ENCODE measurements at regions not wholly inside any gene's neighbourhood (a gene's known extent, or its start where the extent isn't known, plus 50 kb on each side); places are given as distances from the start of the nearest gene placed in this dataset.
A peak's percentile ranks its signal among the peaks of the same experiment; 100 is the strongest.

GRCh38 chr6:96743496-96743895, 93.8 kb downstream of the GPR63 start:
- H3K27me3 ChIP-seq: no peaks in the 10 kb centered on the region
- no peak overlapping the region for H3K9ac ChIP-seq
- TF ChIP-seq Cebpa-rat (IDR thresholded peaks at IDR 0.05): no peak
- H3K4me3 ChIP-seq: no peak overlapping the region
- H3K9me3 ChIP-seq: no peaks in the 10 kb centered on the region
- H3K27ac ChIP-seq: no peak overlapping the region
- H3K4me2 ChIP-seq: no peak overlapping the region
- H3K36me3 ChIP-seq: no peaks in the 10 kb centered on the region
- no peaks in the 10 kb centered on the region for H3K4me1 ChIP-seq
- H4K20me1 ChIP-seq: no peaks in the 10 kb centered on the region

GRCh38 chr6:96742702-96743101, 94.6 kb downstream of the GPR63 start:
- Histone ChIP-seq H3K27ac (no peak overlapping the region), H3K27me3 (no peaks in the 10 kb centered on the region), H4K20me1 (no peaks in the 10 kb centered on the region), H3K4me1 (no peaks in the 10 kb centered on the region), H3K9ac (no peak overlapping the region), H3K9me3 (no peaks in the 10 kb centered on the region), H3K4me3 (no peak overlapping the region), H3K4me2 (no peak overlapping the region), H3K36me3 (no peaks in the 10 kb centered on the region)
- TF ChIP-seq Cebpa-rat (IDR thresholded peaks at IDR 0.05): no peak

GRCh38 chr6:96735332-96735731, 101.9 kb downstream of the GPR63 start:
- no peaks in the 10 kb centered on the region for H3K9me3 ChIP-seq
- no peaks in the 10 kb centered on the region for H3K36me3 ChIP-seq

GRCh38 chr6:96727144-96727543, 110.1 kb downstream of the GPR63 start:
- Histone ChIP-seq H3K36me3 (no peaks in the 10 kb centered on the region), H3K9me3 (no peaks in the 10 kb centered on the region), H3K9ac (no peak overlapping the region)

More at GRCh38 chr6:96735332-96735731, 101.9 kb downstream of the GPR63 start:
- no peak overlapping the region for H3K9ac ChIP-seq
- no peaks in the 10 kb centered on the region for H4K20me1 ChIP-seq
- no peak overlapping the region for H3K27ac ChIP-seq
- H3K27me3 ChIP-seq: no peaks in the 10 kb centered on the region
- no peak for TF ChIP-seq Cebpa-rat (IDR thresholded peaks at IDR 0.05)
- peak overlapping the region; percentile 47 for H3K4me2 ChIP-seq
- H3K4me3 ChIP-seq: no peak overlapping the region
- H3K4me1 ChIP-seq: peaks cover 18% of the 10 kb centered on the region

GRCh38 chr6:96725296-96725695, 112.0 kb downstream of the GPR63 start:
- no peaks in the 10 kb centered on the region for H4K20me1 ChIP-seq
- no peak for TF ChIP-seq Cebpa-rat (IDR thresholded peaks at IDR 0.05)
- no peak overlapping the region for H3K4me3 ChIP-seq

More at GRCh38 chr6:96727144-96727543, 110.1 kb downstream of the GPR63 start:
- H3K27me3 ChIP-seq: no peaks in the 10 kb centered on the region
- no peak overlapping the region for H3K4me3 ChIP-seq
- no peak for TF ChIP-seq Cebpa-rat (IDR thresholded peaks at IDR 0.05)
- H3K27ac ChIP-seq: no peak overlapping the region
- H4K20me1 ChIP-seq: no peaks in the 10 kb centered on the region
- H3K4me1 ChIP-seq: no peaks in the 10 kb centered on the region
- H3K4me2 ChIP-seq: no peak overlapping the region

DNA sequence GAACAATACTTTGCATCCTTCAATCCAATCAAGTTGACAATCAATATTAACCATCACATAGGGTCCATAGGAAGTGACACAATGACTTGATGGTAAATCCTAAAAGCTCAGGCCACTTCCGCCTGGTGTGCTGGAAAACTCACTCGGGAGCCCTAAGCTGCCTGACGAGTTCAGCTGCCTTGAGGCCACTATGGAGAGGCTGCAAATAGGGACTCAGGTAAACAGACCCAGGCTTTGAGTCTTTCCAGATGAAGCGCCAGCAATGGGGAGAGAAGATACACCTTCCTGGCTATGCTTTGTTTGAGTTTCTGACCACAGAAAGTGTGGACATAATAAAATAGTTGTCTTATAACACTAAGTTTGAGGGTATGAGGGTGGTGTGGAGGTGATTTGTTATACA, 112.6 kb downstream of the GPR63 start:
- Histone ChIP-seq H3K27ac (no peak overlapping the region), H3K4me2 (no peak overlapping the region), H3K27me3 (no peaks in the 10 kb centered on the region), H3K9ac (no peak overlapping the region), H3K36me3 (no peaks in the 10 kb centered on the region), H3K4me1 (no peaks in the 10 kb centered on the region), H4K20me1 (no peaks in the 10 kb centered on the region), H3K4me3 (no peak overlapping the region), H3K9me3 (no peaks in the 10 kb centered on the region)
- TF ChIP-seq Cebpa-rat (IDR thresholded peaks at IDR 0.05): no peak

More at GRCh38 chr6:96725296-96725695, 112.0 kb downstream of the GPR63 start:
- Histone ChIP-seq H3K4me1 (no peaks in the 10 kb centered on the region), H3K9me3 (no peaks in the 10 kb centered on the region), H3K27me3 (no peaks in the 10 kb centered on the region), H3K27ac (no peak overlapping the region), H3K9ac (no peak overlapping the region), H3K4me2 (no peak overlapping the region), H3K36me3 (no peaks in the 10 kb centered on the region)

- Histone ChIP-seq H3K27me3 (no peaks in the 10 kb centered on the region), H3K9ac (no peak overlapping the region), H3K4me3 (no peak overlapping the region), H3K4me2 (no peak overlapping the region), H3K36me3 (no peaks in the 10 kb centered on the region), H4K20me1 (no peaks in the 10 kb centered on the region), H3K9me3 (no peaks in the 10 kb centered on the region), H3K27ac (no peak overlapping the region), H3K4me1 (no peaks in the 10 kb centered on the region)
- no peak for TF ChIP-seq Cebpa-rat (IDR thresholded peaks at IDR 0.05)
Observed at GRCh38 chr6:96723362-96723761, 113.9 kb downstream of the GPR63 start.

DNA sequence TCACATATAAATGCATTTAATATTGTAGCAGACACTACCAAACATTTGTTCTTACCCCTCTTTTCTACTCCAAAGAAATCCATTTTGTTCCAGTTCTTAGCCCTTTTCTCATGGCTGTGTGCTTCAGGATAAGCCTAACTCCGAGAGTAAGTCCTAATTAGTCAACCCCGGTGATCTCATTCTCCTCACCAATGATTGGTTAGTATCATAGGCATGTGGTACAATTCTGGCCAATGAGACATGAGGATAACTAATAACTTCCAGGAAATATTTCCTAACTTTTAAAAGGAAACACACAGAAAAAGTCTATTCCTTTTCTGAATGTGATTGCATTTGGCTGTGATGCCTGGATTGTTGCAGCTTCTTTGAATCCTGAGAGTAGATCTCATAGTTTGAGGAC, 116.0 kb downstream of the GPR63 start:
- TF ChIP-seq Cebpa-rat (IDR thresholded peaks at IDR 0.05): no peak
- Histone ChIP-seq H4K20me1 (no peaks in the 10 kb centered on the region), H3K9me3 (no peaks in the 10 kb centered on the region), H3K27ac (no peak overlapping the region), H3K4me3 (no peak overlapping the region), H3K9ac (no peak overlapping the region), H3K4me1 (no peaks in the 10 kb centered on the region), H3K27me3 (no peaks in the 10 kb centered on the region), H3K36me3 (no peaks in the 10 kb centered on the region), H3K4me2 (no peak overlapping the region)

- Histone ChIP-seq H3K9me3 (no peaks in the 10 kb centered on the region), H3K27ac (no peak overlapping the region), H4K20me1 (no peaks in the 10 kb centered on the region), H3K4me3 (no peak overlapping the region), H3K27me3 (no peaks in the 10 kb centered on the region), H3K4me2 (no peak overlapping the region), H3K36me3 (no peaks in the 10 kb centered on the region), H3K9ac (no peak overlapping the region), H3K4me1 (no peaks in the 10 kb centered on the region)
- no peak for TF ChIP-seq Cebpa-rat (IDR thresholded peaks at IDR 0.05)
Observed at GRCh38 chr6:96716221-96716620, 121.1 kb downstream of the GPR63 start.

- Histone ChIP-seq H3K27ac (no peak overlapping the region), H3K9ac (no peak overlapping the region), H3K9me3 (no peaks in the 10 kb centered on the region), H3K36me3 (no peaks in the 10 kb centered on the region), H3K4me3 (no peak overlapping the region), H3K4me1 (no peaks in the 10 kb centered on the region), H3K27me3 (no peaks in the 10 kb centered on the region), H4K20me1 (no peaks in the 10 kb centered on the region), H3K4me2 (no peak overlapping the region)
- no peak for TF ChIP-seq Cebpa-rat (IDR thresholded peaks at IDR 0.05)
Observed at GRCh38 chr6:96715608-96716007, 121.7 kb downstream of the GPR63 start.

GRCh38 chr6:96704713-96705112, 132.6 kb downstream of the GPR63 start:
- Histone ChIP-seq H3K9ac (no peak overlapping the region), H3K27ac (no peak overlapping the region), H3K36me3 (no peaks in the 10 kb centered on the region), H3K4me2 (no peak overlapping the region), H3K4me3 (no peak overlapping the region), H3K4me1 (no peaks in the 10 kb centered on the region), H4K20me1 (no peaks in the 10 kb centered on the region), H3K9me3 (no peaks in the 10 kb centered on the region), H3K27me3 (no peaks in the 10 kb centered on the region)
- TF ChIP-seq Cebpa-rat (IDR thresholded peaks at IDR 0.05): no peak

All from BLaER1 (cell line).